SU-DHL-6 (cell line): ENCODE measurements at regions not wholly inside any gene's neighbourhood (a gene's known extent, or its start where the extent isn't known, plus 50 kb on each side); places are given as distances from the start of the nearest gene placed in this dataset.

ENCODE experiments used
- EZH2phosphoT487 ChIP-seq: fragments of 200-600 bp; sonication (generic), shearing (Covaris generic); conservative IDR thresholded peaks from 2 replicates; pipeline ENCODE4 v1.6.1; 2018; ENCODE audit warnings: mild to moderate bottlenecking, antibody characterized with exemption, low read length, moderate library complexity, mixed read lengths
- TF ChIP-seq, protein P1 (sequence below): fragments of 200-600 bp; sonication (generic); IDR thresholded peaks from one replicate; pipeline ENCODE4 v1.5.1; 2017; ENCODE audit warnings: antibody characterized with exemption, mild to moderate bottlenecking, low read length, moderate library complexity; ENCODE audit not compliant: insufficient read depth, poor library complexity, severe bottlenecking

DNA sequence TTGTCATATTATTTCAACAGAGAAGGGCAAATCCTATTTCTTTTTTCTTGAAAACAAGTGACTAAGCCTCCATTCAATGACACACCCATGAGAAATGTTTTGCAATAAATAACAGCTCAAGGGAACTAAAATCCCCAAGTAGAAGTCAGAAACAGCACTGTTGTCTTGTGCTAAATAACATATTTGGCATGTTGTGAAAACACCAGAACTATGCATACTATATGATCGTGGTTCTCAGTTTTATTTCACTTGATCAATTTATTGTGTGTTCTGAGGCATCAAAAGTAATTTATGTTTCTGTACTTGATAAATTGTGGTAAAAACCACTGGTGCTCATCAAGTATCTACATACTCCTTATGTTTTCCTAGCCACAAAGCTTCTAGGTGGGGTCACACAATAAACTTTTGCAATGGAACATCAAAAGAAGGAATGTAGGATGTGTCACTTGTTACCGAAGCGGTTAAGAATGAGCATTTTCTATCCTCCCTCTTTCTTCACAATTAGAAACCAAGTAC, 691.7 kb upstream of the CBLB start:
- no peak for TF ChIP-seq EZH2phosphoT487
- TF ChIP-seq, protein P1, sequence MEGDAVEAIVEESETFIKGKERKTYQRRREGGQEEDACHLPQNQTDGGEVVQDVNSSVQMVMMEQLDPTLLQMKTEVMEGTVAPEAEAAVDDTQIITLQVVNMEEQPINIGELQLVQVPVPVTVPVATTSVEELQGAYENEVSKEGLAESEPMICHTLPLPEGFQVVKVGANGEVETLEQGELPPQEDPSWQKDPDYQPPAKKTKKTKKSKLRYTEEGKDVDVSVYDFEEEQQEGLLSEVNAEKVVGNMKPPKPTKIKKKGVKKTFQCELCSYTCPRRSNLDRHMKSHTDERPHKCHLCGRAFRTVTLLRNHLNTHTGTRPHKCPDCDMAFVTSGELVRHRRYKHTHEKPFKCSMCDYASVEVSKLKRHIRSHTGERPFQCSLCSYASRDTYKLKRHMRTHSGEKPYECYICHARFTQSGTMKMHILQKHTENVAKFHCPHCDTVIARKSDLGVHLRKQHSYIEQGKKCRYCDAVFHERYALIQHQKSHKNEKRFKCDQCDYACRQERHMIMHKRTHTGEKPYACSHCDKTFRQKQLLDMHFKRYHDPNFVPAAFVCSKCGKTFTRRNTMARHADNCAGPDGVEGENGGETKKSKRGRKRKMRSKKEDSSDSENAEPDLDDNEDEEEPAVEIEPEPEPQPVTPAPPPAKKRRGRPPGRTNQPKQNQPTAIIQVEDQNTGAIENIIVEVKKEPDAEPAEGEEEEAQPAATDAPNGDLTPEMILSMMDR, result no peak
